ENCODE measurements at regions not wholly inside any gene's neighbourhood (a gene's known extent, or its start where the extent isn't known, plus 50 kb on each side); places are given as distances from the start of the nearest gene placed in this dataset.

DNA sequence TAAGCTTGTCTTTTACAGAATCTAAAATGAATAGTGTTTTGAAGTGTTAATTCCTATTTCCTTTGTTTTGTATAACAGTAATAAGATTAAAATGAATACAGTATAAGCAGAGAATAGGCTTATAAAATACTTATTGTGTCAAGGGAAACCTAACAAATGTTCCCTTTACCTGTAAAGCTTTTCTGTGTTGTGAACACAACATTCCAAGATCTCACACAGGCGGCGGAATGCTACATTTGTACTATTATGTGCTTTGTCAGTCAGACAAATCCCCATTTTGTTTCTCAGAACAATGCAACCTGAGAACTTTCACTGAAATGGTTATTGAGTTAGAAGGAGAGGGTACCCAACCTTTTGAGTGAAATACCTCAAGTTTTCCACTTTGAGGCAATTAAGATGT lies 1170.3 kb downstream of the OLFM4 start:
- Histone ChIP-seq H3K27ac (no peak overlapping the region), H3K9me3 (replicated peaks in 1 of 3) (no peaks in the 10 kb centered on the region), H3K27me3 (no peaks in the 10 kb centered on the region), H3K36me3 (replicated peaks in 1 of 2) (no peaks in the 10 kb centered on the region), H3K4me1 (replicated peaks in 1 of 2) (no peaks in the 10 kb centered on the region), H3K4me3 (no peak overlapping the region)
- intact Hi-C loops (cut with DNase I) = no loop called here
- no peak for DNase-seq
- TF ChIP-seq, protein P1, sequence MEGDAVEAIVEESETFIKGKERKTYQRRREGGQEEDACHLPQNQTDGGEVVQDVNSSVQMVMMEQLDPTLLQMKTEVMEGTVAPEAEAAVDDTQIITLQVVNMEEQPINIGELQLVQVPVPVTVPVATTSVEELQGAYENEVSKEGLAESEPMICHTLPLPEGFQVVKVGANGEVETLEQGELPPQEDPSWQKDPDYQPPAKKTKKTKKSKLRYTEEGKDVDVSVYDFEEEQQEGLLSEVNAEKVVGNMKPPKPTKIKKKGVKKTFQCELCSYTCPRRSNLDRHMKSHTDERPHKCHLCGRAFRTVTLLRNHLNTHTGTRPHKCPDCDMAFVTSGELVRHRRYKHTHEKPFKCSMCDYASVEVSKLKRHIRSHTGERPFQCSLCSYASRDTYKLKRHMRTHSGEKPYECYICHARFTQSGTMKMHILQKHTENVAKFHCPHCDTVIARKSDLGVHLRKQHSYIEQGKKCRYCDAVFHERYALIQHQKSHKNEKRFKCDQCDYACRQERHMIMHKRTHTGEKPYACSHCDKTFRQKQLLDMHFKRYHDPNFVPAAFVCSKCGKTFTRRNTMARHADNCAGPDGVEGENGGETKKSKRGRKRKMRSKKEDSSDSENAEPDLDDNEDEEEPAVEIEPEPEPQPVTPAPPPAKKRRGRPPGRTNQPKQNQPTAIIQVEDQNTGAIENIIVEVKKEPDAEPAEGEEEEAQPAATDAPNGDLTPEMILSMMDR (IDR thresholded peaks at IDR 0.05) = no peak
- no peak for TF ChIP-seq POLR2A (IDR thresholded peaks at IDR 0.05)
- 76 to 91% (median 81%) methylated on average over 2 of the region's 2 CpGs for WGBS, 4 donors

GRCh38 chr13:54206626-54207025 lies 1178.0 kb downstream of the OLFM4 start:
- no peaks in the 10 kb centered on the region for H3K27me3 ChIP-seq
- TF ChIP-seq, protein P1 (IDR thresholded peaks at IDR 0.05) = no peak
- TF ChIP-seq POLR2A (IDR thresholded peaks at IDR 0.05) = no peak
- no peak overlapping the region for H3K4me3 ChIP-seq
- H3K4me1 ChIP-seq (replicated peaks in 1 of 2) = no peaks in the 10 kb centered on the region
- DNase-seq = no peak
- H3K9me3 ChIP-seq (replicated peaks in 1 of 3) = no peaks in the 10 kb centered on the region
- H3K27ac ChIP-seq = no peak overlapping the region
- 28 to 41% (median 38%) methylated on average over 1 of the region's 1 CpG for WGBS, 4 donors
- intact Hi-C loops (cut with DNase I) = no loop called here
- H3K36me3 ChIP-seq (replicated peaks in 1 of 2) = no peaks in the 10 kb centered on the region

GRCh38 chr13:54210397-54211049 lies 1181.9 kb downstream of the OLFM4 start:
- no peak overlapping the region for H3K27ac ChIP-seq
- H3K4me1 ChIP-seq (replicated peaks in 1 of 2) = no peaks in the 10 kb centered on the region
- H3K4me3 ChIP-seq = no peak overlapping the region
- no peak for DNase-seq
- intact Hi-C loops (cut with DNase I) = no loop called here
- WGBS, 4 donors = 68 to 88% (median 75%) methylated on average over 2 of the region's 2 CpGs
- no peaks in the 10 kb centered on the region for H3K9me3 ChIP-seq (replicated peaks in 1 of 3)
- H3K27me3 ChIP-seq = no peaks in the 10 kb centered on the region
- TF ChIP-seq, protein P1 (IDR thresholded peaks at IDR 0.05) = no peak
- no peak for TF ChIP-seq POLR2A (IDR thresholded peaks at IDR 0.05)
- no peaks in the 10 kb centered on the region for H3K36me3 ChIP-seq (replicated peaks in 1 of 2)

DNA sequence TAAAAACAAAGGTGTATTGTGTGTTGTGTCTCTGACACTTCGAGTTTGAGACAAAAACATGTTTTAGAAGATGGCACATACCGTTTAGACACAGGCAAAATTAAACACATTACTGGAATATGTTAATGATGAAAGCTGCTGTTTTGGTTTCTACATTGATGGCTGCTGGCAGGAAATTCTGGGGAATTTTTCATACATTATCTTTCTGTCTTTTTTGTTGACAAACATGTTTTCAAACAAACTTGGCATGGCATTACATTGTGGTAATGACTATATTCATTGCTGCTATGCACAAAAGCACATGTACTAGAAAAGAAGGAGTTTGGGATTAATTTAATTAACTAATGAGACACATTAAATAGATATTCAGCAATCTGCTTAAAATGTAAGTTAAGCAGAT lies 1187.6 kb downstream of the OLFM4 start:
- no peak for DNase-seq
- intact Hi-C loops (cut with DNase I) = no loop called here
- no peaks in the 10 kb centered on the region for H3K36me3 ChIP-seq (replicated peaks in 1 of 2)
- no peak for TF ChIP-seq POLR2A (IDR thresholded peaks at IDR 0.05)
- TF ChIP-seq, protein P1 (IDR thresholded peaks at IDR 0.05) = no peak
- no peak overlapping the region for H3K27ac ChIP-seq
- 43 to 69% (median 52%) methylated on average over 2 of the region's 2 CpGs for WGBS, 4 donors
- no peak overlapping the region for H3K4me3 ChIP-seq
- no peaks in the 10 kb centered on the region for H3K27me3 ChIP-seq
- H3K9me3 ChIP-seq (replicated peaks in 1 of 3) = no peaks in the 10 kb centered on the region
- H3K4me1 ChIP-seq (replicated peaks in 1 of 2) = no peaks in the 10 kb centered on the region
